Stomach (tissue), 8 donors: ENCODE measurements at regions not wholly inside any gene's neighbourhood (a gene's known extent, or its start where the extent isn't known, plus 50 kb on each side); places are given as distances from the start of the nearest gene placed in this dataset.
"Not testable (repeated sequence)": the region's sequence is repeated elsewhere in the genome, so short reads cannot be mapped to it uniquely, and the experiment has no call there.

Source experiments
- DNase-seq, 2 donors: peaks; one replicate each; pipeline versions ENCODE4 v3.0.0 to v3.0.0-alpha.2; 2013 to 2019
- H3K27ac ChIP-seq, 5 donors: fragments of 200-600 bp in 4 of 5; sonication (generic) in 4 of 5; one replicate each; pipeline ENCODE4 v1.5.1; 2013 to 2019; ENCODE audit warnings: mild to moderate bottlenecking in 1 of 5, moderate library complexity in 1 of 5
- H3K27me3 ChIP-seq, 3 donors: fragments of 200-600 bp; sonication (generic); one replicate each; pipeline ENCODE4 v1.5.1; 2017 to 2019; ENCODE audit warnings: mixed run types in 1 of 3
- H3K36me3 ChIP-seq, 4 donors: fragments of 200-600 bp; sonication (generic); 1 replicate in 3 of 4; 2 replicates in 1 of 4; pipeline ENCODE4 v1.5.1; 2016 to 2019
- H3K4me1 ChIP-seq, 4 donors: fragments of 200-600 bp; sonication (generic); one replicate each; pipeline ENCODE4 v1.5.1; 2016 to 2019
- H3K4me3 ChIP-seq, 4 donors: fragments of 200-600 bp; sonication (generic) in 3 of 4; one replicate each; pipeline ENCODE4 v1.5.1; 2016 to 2019; ENCODE audit warnings: mild to moderate bottlenecking in 1 of 4
- H3K9me3 ChIP-seq, 4 donors: fragments of 200-600 bp; sonication (generic); one replicate each; pipeline ENCODE4 v1.5.1; 2016 to 2019
- CTCF ChIP-seq, 7 experiments: fragments of 450-650 bp in 4 of 7; fragments of 200-600 bp in 3 of 7; sonication (generic) in 3 of 7; IDR thresholded peaks; one replicate each; pipeline ENCODE4 v1.5.1; 2016 to 2019; ENCODE audit warnings: antibody characterized with exemption in 7 of 7, control low read depth in 2 of 7, mild to moderate bottlenecking in 1 of 7
- EP300 ChIP-seq: sonication (generic); formaldehyde crosslinking; IDR thresholded peaks from one replicate; pipeline ENCODE4 v1.6.1; 2017; ENCODE audit warnings: antibody characterized with exemption
- POLR2A ChIP-seq, 4 donors: fragments of 450-650 bp; IDR thresholded peaks; one replicate each; pipeline ENCODE4 v1.6.1; 2016; ENCODE audit warnings: antibody characterized with exemption in 4 of 4, control low read depth in 2 of 4, mild to moderate bottlenecking in 1 of 4, moderate library complexity in 1 of 4
- POLR2AphosphoS5 ChIP-seq, 3 donors: sonication (generic); formaldehyde crosslinking; IDR thresholded peaks; one replicate each; pipeline ENCODE4 v1.6.1; 2016; ENCODE audit warnings: antibody characterized with exemption in 3 of 3
- WGBS, 5 donors: extraction: QIAGEN DNeasy Blood & Tissue Kit in 3 of 5; methylation state at CpG; one replicate each; pipeline versions ENCODE4 v1.1.5 to v1.1.7; 2013 to 2018; 5-methylcytosine and 5-hydroxymethylcytosine counted together
- intact Hi-C: fragments of 100-400 bp; cut with DNase I; formaldehyde crosslinking; loops from one replicate; pipeline ENCODE4 v1.15.1; 2023; ENCODE audit warnings: low total_unique reads
- donor health status: healthy with polysubstance abuse.
- donor health status: Bipolar disorder and iron deficiency.
- donor health status: healthy.

- no peaks in the 10 kb centered on the region for H3K36me3 ChIP-seq
- H3K9me3 ChIP-seq, result peaks cover 0 to 6% (median 2%) of the 10 kb centered on the region in 4 donors
- peak in 1 of 2 donors; percentile 20 for DNase-seq
- H3K27ac ChIP-seq, result no peak overlapping the region
- intact Hi-C loops, result no loop called here
- no peak overlapping the region for H3K4me3 ChIP-seq
- peaks cover 0 to 8% (median 0%) of the 10 kb centered on the region in 4 donors for H3K4me1 ChIP-seq
- WGBS, 5 donors, result 63 to 77% (median 75%) methylated on average over 4 of the region's 4 CpGs
- no peaks in the 10 kb centered on the region for H3K27me3 ChIP-seq
- no peak for TF ChIP-seq EP300
- no peak for TF ChIP-seq POLR2A (IDR thresholded peaks at IDR 0.05)
- TF ChIP-seq CTCF (IDR thresholded peaks at IDR 0.05), result no peak
- no peak for TF ChIP-seq POLR2AphosphoS5 (IDR thresholded peaks at IDR 0.05)
Measured at GRCh38 chr21:21864321-21864840, 866.2 kb downstream of the NCAM2 start.

DNA sequence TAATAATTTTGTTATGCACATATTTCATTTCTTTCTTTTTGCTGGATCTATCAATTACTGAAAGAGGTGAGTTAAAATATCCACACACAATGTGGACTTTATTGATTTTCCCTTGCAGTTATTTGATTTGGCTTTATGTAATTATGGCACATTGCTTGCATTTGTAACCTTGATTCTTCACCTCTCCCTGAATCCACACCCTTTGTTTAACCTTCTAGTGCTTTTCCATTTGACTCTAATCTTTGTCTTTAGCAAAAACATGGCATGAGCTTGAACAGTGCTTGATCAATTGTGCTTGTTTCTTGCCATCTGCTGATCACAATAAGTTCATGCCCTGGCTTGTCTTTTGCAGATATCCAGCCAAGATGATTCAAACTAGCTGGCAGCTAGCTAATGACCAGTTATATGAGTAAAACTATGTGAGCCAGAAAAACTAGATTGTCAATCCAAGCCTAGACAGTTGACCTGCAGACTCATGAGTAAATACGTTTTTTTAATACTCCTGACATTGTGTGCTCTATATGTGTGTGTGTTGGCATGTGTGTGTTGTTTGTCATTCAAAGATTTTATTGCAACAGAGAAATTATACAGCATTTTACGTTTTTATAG is 899.2 kb downstream of the NCAM2 start:
- Histone ChIP-seq H3K4me1 (no peaks in the 10 kb centered on the region), H3K4me3 (no peak overlapping the region), H3K27ac (no peak overlapping the region), H3K27me3 (no peaks in the 10 kb centered on the region), H3K9me3 (peaks cover 0 to 40% (median 15%) of the 10 kb centered on the region in 4 donors), H3K36me3 (no peaks in the 10 kb centered on the region)
- DNase-seq, result no peak
- WGBS, 5 donors, result 32 to 49% (median 40%) methylated on average over 2 of the region's 2 CpGs
- intact Hi-C loops, result no loop called here
- TF ChIP-seq EP300 (no peak), POLR2AphosphoS5 (IDR thresholded peaks at IDR 0.05) (no peak), CTCF (IDR thresholded peaks at IDR 0.05) (no peak), POLR2A (IDR thresholded peaks at IDR 0.05) (no peak)

GRCh38 chr21:21898801-21899200 is 900.6 kb downstream of the NCAM2 start:
- WGBS, 5 donors, result 92 to 97% (median 93%) methylated on average over 1 of the region's 1 CpG
- Histone ChIP-seq H3K4me1 (no peaks in the 10 kb centered on the region), H3K27me3 (no peaks in the 10 kb centered on the region), H3K27ac (no peak overlapping the region), H3K4me3 (no peak overlapping the region), H3K9me3 (peaks cover 0 to 30% (median 13%) of the 10 kb centered on the region in 4 donors), H3K36me3 (no peaks in the 10 kb centered on the region)
- intact Hi-C loops, result no loop called here
- DNase-seq, result no peak
- no peak for TF ChIP-seq CTCF (IDR thresholded peaks at IDR 0.05)
- no peak for TF ChIP-seq POLR2A (IDR thresholded peaks at IDR 0.05)
- no peak for TF ChIP-seq POLR2AphosphoS5 (IDR thresholded peaks at IDR 0.05)
- TF ChIP-seq EP300, result no peak

GRCh38 chr21:21902416-21902815 is 904.2 kb downstream of the NCAM2 start:
- DNase-seq, H3K36me3 ChIP-seq, H3K27me3 ChIP-seq, H3K4me1 ChIP-seq, intact Hi-C loops, H3K27ac ChIP-seq, H3K4me3 ChIP-seq: not testable (repeated sequence)
- WGBS, 5 donors, result 70 to 96% (median 94%) methylated on average over 2 to 28 of the region's 28 CpGs
- peaks cover 0 to 10% (median 4%) of the 10 kb centered on the region in 4 donors for H3K9me3 ChIP-seq

DNA sequence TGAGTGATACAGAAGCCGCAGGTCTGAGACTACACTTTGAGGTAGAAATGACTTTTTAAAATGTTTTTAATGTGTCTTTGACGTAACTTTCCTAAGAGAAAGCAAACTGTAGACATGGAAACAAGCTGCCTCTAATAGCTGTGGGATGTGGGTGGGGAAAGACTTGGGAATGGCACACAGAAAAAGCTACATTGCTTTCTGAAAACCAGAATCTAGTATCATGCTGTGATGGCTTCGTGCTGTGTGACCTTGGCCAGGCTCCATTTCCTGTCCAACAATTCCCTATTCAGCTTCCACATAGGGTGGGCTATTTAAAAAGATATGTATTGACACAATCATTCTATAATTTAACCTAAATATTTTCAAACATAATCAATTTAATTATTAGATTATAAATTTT is 909.1 kb downstream of the NCAM2 start:
- WGBS, 5 donors, result 50 to 68% (median 65%) methylated on average over 3 of the region's 3 CpGs

More for the DNA sequence above, 909.1 kb downstream of the NCAM2 start:
- intact Hi-C loops, result no loop called here
- Histone ChIP-seq H3K9me3 (peaks cover 0 to 21% (median 13%) of the 10 kb centered on the region in 4 donors), H3K36me3 (no peaks in the 10 kb centered on the region), H3K4me1 (no peaks in the 10 kb centered on the region), H3K27ac (no peak overlapping the region), H3K4me3 (no peak overlapping the region), H3K27me3 (no peaks in the 10 kb centered on the region)
- TF ChIP-seq EP300 (no peak), POLR2A (IDR thresholded peaks at IDR 0.05) (no peak), POLR2AphosphoS5 (IDR thresholded peaks at IDR 0.05) (no peak), CTCF (IDR thresholded peaks at IDR 0.05) (no peak)
- no peak for DNase-seq
